Ectodermal cell (in vitro differentiated cells): ENCODE measurements at regions not wholly inside any gene's neighbourhood (a gene's known extent, or its start where the extent isn't known, plus 50 kb on each side); places are given as distances from the start of the nearest gene placed in this dataset.
"Not testable (repeated sequence)": the region's sequence is repeated elsewhere in the genome, so short reads cannot be mapped to it uniquely, and the experiment has no call there.

Experiments
- H3K27ac ChIP-seq: 2 replicates; pipeline ENCODE4 v1.7.0; 2013; ENCODE audit warnings: mild to moderate bottlenecking, low read depth, low read length; ENCODE audit not compliant: insufficient read depth, poor library complexity, severe bottlenecking
- H3K27me3 ChIP-seq: 2 replicates; pipeline ENCODE4 v1.7.0; 2013; ENCODE audit warnings: mild to moderate bottlenecking, low read length; ENCODE audit not compliant: insufficient read depth, control insufficient read depth, poor library complexity, severe bottlenecking
- H3K36me3 ChIP-seq: one replicate; pipeline ENCODE4 v1.7.0; 2013; ENCODE audit warnings: low read length; ENCODE audit not compliant: control insufficient read depth, insufficient read depth
- H3K4me1 ChIP-seq: one replicate; pipeline ENCODE4 v1.7.0; 2013; ENCODE audit warnings: low read length; ENCODE audit not compliant: control insufficient read depth, insufficient read depth
- H3K4me3 ChIP-seq: 2 replicates; pipeline ENCODE4 v1.7.0; 2013; ENCODE audit warnings: low read depth, low read length, control low read depth; ENCODE audit not compliant: insufficient read depth
- H3K9me3 ChIP-seq: 2 replicates; pipeline ENCODE4 v1.7.0; 2013; ENCODE audit warnings: mild to moderate bottlenecking, low read length, moderate library complexity; ENCODE audit not compliant: control insufficient read depth
- WGBS, 2 experiments: methylation state at CpG; one replicate each; pipeline ENCODE4 v1.1.7; 2013; ENCODE audit warnings: missing lambda C conversion rate in 2 of 2; 5-methylcytosine and 5-hydroxymethylcytosine counted together

GRCh38 chr2:75415731-75416130, 145.0 kb downstream of the EVA1A start:
- WGBS, 2 experiments: 75% methylated on average over 1 of the region's 1 CpG

GRCh38 chr2:75415111-75415626, 145.6 kb downstream of the EVA1A start:
- H3K27ac ChIP-seq: no peak overlapping the region
- WGBS, 2 experiments: 95 to 98% methylated on average over 3 of the region's 4 CpGs
- no peaks in the 10 kb centered on the region for H3K9me3 ChIP-seq
- H3K36me3 ChIP-seq: no peaks in the 10 kb centered on the region
- H3K4me3 ChIP-seq: no peak overlapping the region
- no peaks in the 10 kb centered on the region for H3K4me1 ChIP-seq
- no peaks in the 10 kb centered on the region for H3K27me3 ChIP-seq

More at GRCh38 chr2:75415731-75416130, 145.0 kb downstream of the EVA1A start:
- Histone ChIP-seq H3K4me3 (no peak overlapping the region), H3K4me1 (no peaks in the 10 kb centered on the region), H3K27ac (no peak overlapping the region), H3K9me3 (no peaks in the 10 kb centered on the region), H3K36me3 (no peaks in the 10 kb centered on the region), H3K27me3 (no peaks in the 10 kb centered on the region)

GRCh38 chr2:75411574-75411973, 149.2 kb downstream of the EVA1A start:
- 87 to 97% methylated on average over 2 of the region's 2 CpGs for WGBS, 2 experiments
- H3K4me3 ChIP-seq: no peak overlapping the region
- H3K9me3 ChIP-seq: no peaks in the 10 kb centered on the region
- H3K27ac ChIP-seq: no peak overlapping the region
- H3K4me1 ChIP-seq: no peaks in the 10 kb centered on the region
- H3K27me3 ChIP-seq: no peaks in the 10 kb centered on the region
- H3K36me3 ChIP-seq: no peaks in the 10 kb centered on the region

GRCh38 chr2:75410702-75411101, 150.0 kb downstream of the EVA1A start:
- Histone ChIP-seq H3K27me3 (no peaks in the 10 kb centered on the region), H3K27ac (no peak overlapping the region), H3K9me3 (no peaks in the 10 kb centered on the region), H3K4me3 (no peak overlapping the region), H3K36me3 (no peaks in the 10 kb centered on the region), H3K4me1 (peaks cover 6% of the 10 kb centered on the region)

GRCh38 chr2:75408771-75409170, 152.0 kb downstream of the EVA1A start:
- H3K27ac ChIP-seq: no peak overlapping the region
- H3K27me3 ChIP-seq: no peaks in the 10 kb centered on the region
- H3K9me3 ChIP-seq: no peaks in the 10 kb centered on the region
- no peaks in the 10 kb centered on the region for H3K36me3 ChIP-seq
- no peak overlapping the region for H3K4me3 ChIP-seq
- peaks cover 6% of the 10 kb centered on the region for H3K4me1 ChIP-seq

- no peaks in the 10 kb centered on the region for H3K9me3 ChIP-seq
- no peak overlapping the region for H3K4me3 ChIP-seq
- no peaks in the 10 kb centered on the region for H3K36me3 ChIP-seq
- H3K4me1 ChIP-seq: peaks cover 6% of the 10 kb centered on the region
- H3K27me3 ChIP-seq: no peaks in the 10 kb centered on the region
- 87% methylated on average over 2 of the region's 3 CpGs; no CpG with 5 or more reads in 1 of the 2 experiments for WGBS, 2 experiments
- H3K27ac ChIP-seq: no peak overlapping the region
Measured at GRCh38 chr2:75407038-75407530, 153.7 kb downstream of the EVA1A start.

- Histone ChIP-seq H3K9me3 (no peaks in the 10 kb centered on the region), H3K36me3 (no peaks in the 10 kb centered on the region), H3K4me3 (no peak overlapping the region), H3K4me1 (peaks cover 6% of the 10 kb centered on the region), H3K27ac (no peak overlapping the region), H3K27me3 (no peaks in the 10 kb centered on the region)
- WGBS, 2 experiments: 0 to 24% methylated on average over 1 of the region's 1 CpG
Measured at GRCh38 chr2:75406131-75406581, 154.6 kb downstream of the EVA1A start.

- Histone ChIP-seq H3K27ac (no peak overlapping the region), H3K27me3 (no peaks in the 10 kb centered on the region), H3K36me3 (no peaks in the 10 kb centered on the region), H3K9me3 (no peaks in the 10 kb centered on the region), H3K4me1 (peaks cover 6% of the 10 kb centered on the region), H3K4me3 (no peak overlapping the region)
- 85 to 88% methylated on average over 3 of the region's 3 CpGs for WGBS, 2 experiments
Measured at GRCh38 chr2:75405000-75405399, 155.7 kb downstream of the EVA1A start.

GRCh38 chr2:75403991-75404428, 156.7 kb downstream of the EVA1A start:
- Histone ChIP-seq H3K4me3 (no peak overlapping the region), H3K36me3 (no peaks in the 10 kb centered on the region), H3K27me3 (no peaks in the 10 kb centered on the region), H3K27ac (no peak overlapping the region), H3K9me3 (no peaks in the 10 kb centered on the region), H3K4me1 (peaks cover 6% of the 10 kb centered on the region)
- WGBS, 2 experiments: 40 to 48% methylated on average over 7 to 9 of the region's 9 CpGs

GRCh38 chr2:75396314-75396713, 164.4 kb downstream of the EVA1A start:
- Histone ChIP-seq H3K36me3 (no peaks in the 10 kb centered on the region), H3K4me1 (no peaks in the 10 kb centered on the region), H3K27ac (no peak overlapping the region), H3K27me3 (no peaks in the 10 kb centered on the region), H3K9me3 (no peaks in the 10 kb centered on the region), H3K4me3 (no peak overlapping the region)
- WGBS, 2 experiments: 88 to 100% methylated on average over 1 of the region's 2 CpGs

- H3K27me3 ChIP-seq, H3K36me3 ChIP-seq, H3K4me1 ChIP-seq, H3K4me3 ChIP-seq, H3K9me3 ChIP-seq, H3K27ac ChIP-seq: not testable (repeated sequence)
- WGBS, 2 experiments: 88 to 94% methylated on average over 2 of the region's 2 CpGs
Measured at GRCh38 chr2:75394764-75395163, 166.0 kb downstream of the EVA1A start.
